Activated CD4-positive, alpha-beta T cell treated with anti-CD3 and anti-CD28 coated beads, Interleukin-2, amount 10 ng/mL, durations not matched to agents 24 days and 14 days (primary cell): ENCODE measurements at regions not wholly inside any gene's neighbourhood (a gene's known extent, or its start where the extent isn't known, plus 50 kb on each side); places are given as distances from the start of the nearest gene placed in this dataset.

Experiments
- DNase-seq: peaks from one replicate; pipeline ENCODE4 v3.0.0; 2022
- H3K27ac Mint-ChIP-seq: one replicate; pipeline ENCODE4 v1.8.0; 2022; ENCODE audit warnings: mild to moderate bottlenecking, mixed read lengths
- H3K27me3 Mint-ChIP-seq: one replicate; pipeline ENCODE4 v1.8.0; 2022; ENCODE audit warnings: mixed read lengths
- H3K36me3 Mint-ChIP-seq: one replicate; pipeline ENCODE4 v1.8.0; 2022; ENCODE audit warnings: low read depth, mild to moderate bottlenecking, mixed read lengths
- H3K4me1 Mint-ChIP-seq: one replicate; pipeline ENCODE4 v1.8.0; 2021; ENCODE audit warnings: mixed read lengths
- H3K4me3 Mint-ChIP-seq: one replicate; pipeline ENCODE4 v1.8.0; 2022; ENCODE audit warnings: mild to moderate bottlenecking, moderate library complexity, mixed read lengths
- H3K9me3 Mint-ChIP-seq: one replicate; pipeline ENCODE4 v1.8.0; 2021; ENCODE audit warnings: mixed read lengths
- intact Hi-C: fragments of 100-400 bp; cut with micrococcal nuclease; formaldehyde crosslinking; loops from one replicate; pipeline ENCODE4 v1.15.1; 2023

DNA sequence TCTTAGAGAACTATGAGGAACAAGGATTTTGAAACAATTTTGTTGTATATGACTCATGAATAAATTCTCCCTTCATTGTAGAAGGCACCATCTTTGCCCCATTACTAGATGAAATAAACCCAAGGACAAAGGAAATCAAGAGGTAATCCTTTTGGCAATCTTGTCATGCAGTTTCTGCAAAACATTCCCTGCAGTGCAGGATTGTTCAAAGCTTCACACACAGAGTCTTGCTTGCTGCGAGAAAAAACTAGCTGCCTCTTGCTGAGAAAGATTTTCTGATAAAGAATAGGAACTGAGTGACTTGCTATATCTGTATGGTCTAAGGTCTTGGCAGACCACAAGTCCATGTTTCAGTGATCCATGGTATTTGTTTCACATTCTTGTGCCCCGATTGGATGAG lies 657.4 kb upstream of the ADGRL4 start:
- H3K27ac Mint-ChIP-seq: no peak overlapping the region
- no peak for DNase-seq
- H3K4me3 Mint-ChIP-seq: no peak overlapping the region
- H3K27me3 Mint-ChIP-seq: no peaks in the 10 kb centered on the region
- no peaks in the 10 kb centered on the region for H3K36me3 Mint-ChIP-seq
- intact Hi-C loops: no loop called here
- H3K9me3 Mint-ChIP-seq: no peaks in the 10 kb centered on the region
- H3K4me1 Mint-ChIP-seq: no peaks in the 10 kb centered on the region

DNA sequence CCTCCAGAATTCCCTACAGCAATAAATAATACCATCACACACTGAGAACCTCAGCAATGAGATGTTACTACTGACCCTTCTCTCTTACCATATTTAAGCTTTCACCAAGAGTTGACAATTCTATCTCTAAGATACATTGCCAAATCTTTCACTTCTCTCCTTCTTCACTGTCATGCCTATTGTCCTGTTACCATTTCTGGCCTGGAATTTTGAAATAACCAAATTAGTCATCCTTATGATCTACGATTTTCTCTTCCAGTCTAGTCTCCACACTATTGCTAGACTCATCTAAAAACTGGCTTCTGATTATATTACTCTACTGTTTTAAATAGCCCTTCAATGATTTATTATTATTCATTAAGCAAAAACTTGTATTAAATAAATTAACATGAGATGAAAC lies 656.1 kb upstream of the ADGRL4 start:
- no peaks in the 10 kb centered on the region for H3K27me3 Mint-ChIP-seq
- no peaks in the 10 kb centered on the region for H3K9me3 Mint-ChIP-seq

DNA sequence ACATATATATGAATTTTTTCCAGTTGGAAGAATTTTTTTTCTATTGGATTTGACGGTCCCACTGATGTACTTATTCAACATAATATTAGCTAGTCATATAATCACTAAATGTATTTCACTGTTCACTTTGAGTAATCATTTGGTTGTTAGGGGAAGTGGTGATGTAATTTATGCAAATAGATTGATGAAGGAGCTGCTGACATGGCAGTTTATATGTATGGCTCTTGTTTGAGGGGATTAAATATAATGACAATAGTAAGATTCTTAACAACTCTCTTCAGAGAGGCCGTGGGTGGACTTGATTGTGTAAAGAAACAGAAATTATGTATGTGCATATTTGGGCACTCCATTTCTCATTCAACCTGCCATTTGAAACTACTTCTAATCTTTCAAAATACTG lies 653.6 kb upstream of the ADGRL4 start:
- H3K9me3 Mint-ChIP-seq: no peaks in the 10 kb centered on the region
- intact Hi-C loops: no loop called here
- no peak overlapping the region for H3K4me3 Mint-ChIP-seq
- no peaks in the 10 kb centered on the region for H3K27me3 Mint-ChIP-seq
- H3K36me3 Mint-ChIP-seq: no peaks in the 10 kb centered on the region
- DNase-seq: no peak
- no peaks in the 10 kb centered on the region for H3K4me1 Mint-ChIP-seq
- H3K27ac Mint-ChIP-seq: no peak overlapping the region

More for the DNA sequence above, 656.1 kb upstream of the ADGRL4 start:
- H3K27ac Mint-ChIP-seq: no peak overlapping the region
- no peak for DNase-seq
- intact Hi-C loops: no loop called here
- H3K4me3 Mint-ChIP-seq: no peak overlapping the region
- no peaks in the 10 kb centered on the region for H3K4me1 Mint-ChIP-seq
- no peaks in the 10 kb centered on the region for H3K36me3 Mint-ChIP-seq

DNA sequence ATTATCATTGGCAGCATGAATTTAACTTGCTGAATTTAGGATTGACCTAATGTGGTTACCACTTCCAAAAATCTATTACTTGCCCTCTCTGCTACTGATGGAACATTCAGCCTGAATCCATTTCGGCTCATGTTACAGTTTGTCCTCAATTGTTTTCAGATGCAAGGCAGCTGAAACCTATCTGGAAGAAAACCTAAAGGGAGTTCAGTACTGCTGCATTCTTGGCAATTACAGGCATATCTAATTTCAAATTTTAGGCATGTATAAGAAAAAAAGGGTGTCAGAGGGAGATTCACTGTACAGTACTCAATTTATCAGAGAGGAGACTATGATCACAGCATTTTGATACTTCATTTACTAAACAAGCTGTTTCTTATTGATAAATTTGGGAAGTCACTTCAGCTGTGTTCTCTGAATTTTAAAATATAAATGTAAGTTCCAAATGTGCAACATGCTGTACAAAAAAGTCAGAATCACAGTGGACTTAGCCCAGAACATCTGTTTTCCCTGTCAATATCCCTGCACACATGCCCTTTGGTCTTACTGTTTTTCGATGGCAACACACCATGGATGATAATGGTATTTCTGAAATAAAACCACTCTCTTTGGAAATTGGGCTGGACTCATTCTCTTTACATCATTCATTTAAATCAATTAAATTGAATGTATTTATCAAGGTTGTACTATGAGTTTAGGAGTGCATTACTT lies 651.6 kb upstream of the ADGRL4 start:
- Mint-ChIP-seq H3K36me3 (no peaks in the 10 kb centered on the region), H3K4me3 (no peak overlapping the region), H3K27me3 (no peaks in the 10 kb centered on the region), H3K9me3 (no peaks in the 10 kb centered on the region), H3K27ac (no peak overlapping the region), H3K4me1 (no peaks in the 10 kb centered on the region)
- DNase-seq: no peak
- intact Hi-C loops: no loop called here

DNA sequence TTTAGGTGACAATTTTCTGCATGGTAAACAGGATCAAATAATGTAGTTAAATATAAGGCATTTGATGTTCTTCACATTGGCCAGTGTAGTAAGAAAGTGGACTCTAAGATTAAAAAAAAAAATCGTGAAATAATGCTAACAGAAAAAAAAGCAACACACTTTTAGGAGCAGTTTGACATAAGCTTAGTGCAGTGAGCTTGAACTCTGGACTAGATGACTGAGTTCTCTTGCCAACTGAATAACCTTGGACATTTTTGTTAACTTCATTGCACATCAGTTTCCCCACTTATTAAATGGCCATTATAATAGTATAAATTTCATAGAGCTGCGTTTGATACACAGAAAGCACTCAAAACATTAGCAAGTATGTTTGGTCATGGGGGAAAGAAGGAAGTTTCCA lies 649.3 kb upstream of the ADGRL4 start:
- H3K9me3 Mint-ChIP-seq: no peaks in the 10 kb centered on the region
- intact Hi-C loops: no loop called here
- H3K4me3 Mint-ChIP-seq: no peak overlapping the region
- H3K36me3 Mint-ChIP-seq: no peaks in the 10 kb centered on the region
- no peaks in the 10 kb centered on the region for H3K4me1 Mint-ChIP-seq
- H3K27ac Mint-ChIP-seq: no peak overlapping the region
- no peaks in the 10 kb centered on the region for H3K27me3 Mint-ChIP-seq
- no peak for DNase-seq

DNA sequence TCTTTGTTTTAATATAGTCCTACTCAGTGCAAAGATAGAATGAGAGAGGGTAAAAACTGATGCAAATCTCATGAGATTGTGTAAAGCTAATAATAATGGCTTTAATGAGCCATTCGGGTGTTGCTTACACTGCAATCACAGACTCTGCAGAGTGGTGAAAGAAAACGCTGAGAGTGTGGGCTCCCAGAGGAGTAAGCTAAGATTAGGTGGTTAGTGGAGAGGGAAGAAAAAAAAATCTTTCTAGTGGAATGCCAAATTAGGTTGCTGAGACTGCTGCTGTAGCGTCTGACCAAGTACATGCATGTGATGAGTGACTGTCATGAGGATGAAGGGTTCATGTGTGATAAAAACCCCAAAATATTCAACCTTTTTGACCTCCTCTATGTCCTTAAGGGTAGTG lies 645.9 kb upstream of the ADGRL4 start:
- H3K27ac Mint-ChIP-seq: no peak overlapping the region
- H3K9me3 Mint-ChIP-seq: no peaks in the 10 kb centered on the region
- H3K27me3 Mint-ChIP-seq: no peaks in the 10 kb centered on the region
- H3K36me3 Mint-ChIP-seq: no peaks in the 10 kb centered on the region
- no peak for DNase-seq
- H3K4me1 Mint-ChIP-seq: no peaks in the 10 kb centered on the region
- no peak overlapping the region for H3K4me3 Mint-ChIP-seq
- intact Hi-C loops: no loop called here

DNA sequence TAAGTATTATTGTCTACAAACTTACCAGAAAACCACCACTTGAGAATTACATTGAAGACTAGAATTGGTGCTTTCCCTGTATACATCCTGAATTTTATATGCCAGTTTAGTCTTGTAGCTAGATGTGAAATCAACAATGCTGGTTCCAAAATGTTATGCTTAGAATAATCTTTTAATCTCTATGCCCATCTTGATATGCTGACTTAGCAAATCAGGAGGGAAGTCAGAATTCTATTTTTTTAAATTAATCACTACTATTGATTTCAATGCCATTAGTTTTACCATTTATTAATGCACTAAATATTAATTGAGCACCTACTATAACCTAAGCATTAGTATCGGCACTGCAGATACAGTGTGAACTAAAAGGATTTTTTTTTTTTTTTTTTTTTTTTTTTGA lies 641.6 kb upstream of the ADGRL4 start:
- Mint-ChIP-seq H3K27ac (no peak overlapping the region), H3K4me1 (no peaks in the 10 kb centered on the region)

DNA sequence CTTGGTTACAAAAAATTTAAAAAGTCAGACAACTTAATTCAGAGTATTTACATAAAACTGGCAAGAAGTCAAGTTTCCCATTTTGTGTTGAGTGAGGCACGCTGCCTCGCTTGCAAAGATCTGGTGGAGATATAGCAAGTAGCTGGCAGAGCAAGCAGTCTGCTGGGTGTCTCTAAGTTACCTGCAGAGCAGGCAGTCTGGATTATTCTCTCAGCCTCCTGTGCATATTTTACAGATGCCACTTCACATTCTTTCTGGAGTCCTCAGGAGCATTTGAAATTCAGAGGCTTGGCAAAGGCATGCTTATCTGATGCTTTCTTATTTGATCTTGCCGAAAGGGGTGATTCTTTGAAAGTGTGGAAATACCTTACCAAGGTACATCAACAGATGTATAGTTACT lies 640.4 kb upstream of the ADGRL4 start:
- no peak overlapping the region for H3K27ac Mint-ChIP-seq
- H3K36me3 Mint-ChIP-seq: no peaks in the 10 kb centered on the region
- H3K4me1 Mint-ChIP-seq: no peaks in the 10 kb centered on the region
- intact Hi-C loops: no loop called here
- H3K4me3 Mint-ChIP-seq: no peak overlapping the region
- H3K9me3 Mint-ChIP-seq: peaks cover 3% of the 10 kb centered on the region
- H3K27me3 Mint-ChIP-seq: no peaks in the 10 kb centered on the region
- DNase-seq: no peak

More for the DNA sequence above, 641.6 kb upstream of the ADGRL4 start:
- DNase-seq: no peak
- no peaks in the 10 kb centered on the region for H3K36me3 Mint-ChIP-seq
- no peak overlapping the region for H3K4me3 Mint-ChIP-seq
- H3K27me3 Mint-ChIP-seq: no peaks in the 10 kb centered on the region
- intact Hi-C loops: no loop called here
- no peaks in the 10 kb centered on the region for H3K9me3 Mint-ChIP-seq

DNA sequence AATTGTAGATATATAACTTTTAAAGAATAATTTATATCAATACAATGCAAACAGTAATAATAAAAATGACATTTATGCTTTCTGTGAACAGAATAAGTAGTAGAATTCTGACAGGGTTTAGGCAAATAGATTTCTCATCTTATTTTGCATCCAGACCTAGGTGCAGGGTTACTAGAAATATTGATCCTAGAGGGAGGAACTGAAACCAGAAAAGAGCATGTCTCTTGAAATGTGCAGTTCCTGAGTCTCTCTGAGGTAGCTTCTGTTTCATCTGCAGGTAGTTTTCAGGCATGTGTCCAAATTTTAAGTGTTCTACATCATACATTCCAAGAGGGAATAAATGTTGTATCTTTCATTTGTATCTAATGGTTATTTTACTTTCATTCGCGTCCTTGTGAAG lies 631.9 kb upstream of the ADGRL4 start:
- Mint-ChIP-seq H3K27ac (no peak overlapping the region), H3K36me3 (no peaks in the 10 kb centered on the region), H3K4me1 (no peaks in the 10 kb centered on the region), H3K4me3 (no peak overlapping the region), H3K9me3 (peaks cover 8% of the 10 kb centered on the region), H3K27me3 (no peaks in the 10 kb centered on the region)
- no peak for DNase-seq
- intact Hi-C loops: no loop called here

DNA sequence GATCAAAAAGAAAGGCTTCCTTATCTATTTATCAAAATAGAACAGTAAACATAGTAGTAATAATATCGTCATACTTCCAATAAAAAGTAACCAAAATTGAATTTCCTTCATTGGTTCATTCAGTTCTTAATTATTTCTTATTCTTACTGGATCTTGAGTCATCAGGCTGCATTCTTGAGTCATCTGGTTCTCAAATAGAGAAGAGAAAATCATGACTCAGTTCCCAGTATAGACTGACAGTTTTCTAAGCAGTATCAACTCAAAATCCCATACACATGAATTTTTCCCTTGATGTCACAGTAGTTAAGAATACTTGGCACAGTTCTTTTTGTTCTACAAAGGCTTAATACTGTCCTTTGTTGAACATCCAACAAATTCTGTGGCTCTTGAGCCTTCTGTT lies 626.9 kb upstream of the ADGRL4 start:
- no peak for DNase-seq
- intact Hi-C loops: no loop called here
- Mint-ChIP-seq H3K9me3 (peaks cover under 1% of the 10 kb centered on the region), H3K27me3 (no peaks in the 10 kb centered on the region), H3K27ac (no peak overlapping the region), H3K36me3 (no peaks in the 10 kb centered on the region), H3K4me3 (no peak overlapping the region), H3K4me1 (no peaks in the 10 kb centered on the region)

DNA sequence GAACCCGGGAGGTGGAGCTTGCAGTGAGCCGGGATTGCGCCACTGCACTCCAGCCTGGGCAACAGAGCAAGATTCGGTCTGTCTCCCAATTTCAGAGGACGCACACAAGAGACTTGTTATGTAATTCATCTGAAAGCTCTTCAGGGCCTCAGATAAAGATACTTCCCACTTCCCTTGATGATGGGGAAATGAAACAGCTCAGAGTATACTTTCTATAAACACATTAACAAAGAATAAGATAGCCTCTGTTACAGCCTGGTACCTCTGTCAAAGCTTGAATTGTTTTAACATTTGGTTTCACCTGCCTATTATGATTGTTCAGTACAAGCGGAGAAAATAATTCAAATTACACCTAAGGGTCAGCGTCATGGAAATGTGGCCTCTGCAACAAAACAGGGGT lies 622.9 kb upstream of the ADGRL4 start:
- no peaks in the 10 kb centered on the region for H3K27me3 Mint-ChIP-seq
- intact Hi-C loops: no loop called here
- H3K27ac Mint-ChIP-seq: no peak overlapping the region
- DNase-seq: no peak
- no peaks in the 10 kb centered on the region for H3K36me3 Mint-ChIP-seq
- no peaks in the 10 kb centered on the region for H3K4me1 Mint-ChIP-seq
- H3K9me3 Mint-ChIP-seq: no peaks in the 10 kb centered on the region
- H3K4me3 Mint-ChIP-seq: no peak overlapping the region

DNA sequence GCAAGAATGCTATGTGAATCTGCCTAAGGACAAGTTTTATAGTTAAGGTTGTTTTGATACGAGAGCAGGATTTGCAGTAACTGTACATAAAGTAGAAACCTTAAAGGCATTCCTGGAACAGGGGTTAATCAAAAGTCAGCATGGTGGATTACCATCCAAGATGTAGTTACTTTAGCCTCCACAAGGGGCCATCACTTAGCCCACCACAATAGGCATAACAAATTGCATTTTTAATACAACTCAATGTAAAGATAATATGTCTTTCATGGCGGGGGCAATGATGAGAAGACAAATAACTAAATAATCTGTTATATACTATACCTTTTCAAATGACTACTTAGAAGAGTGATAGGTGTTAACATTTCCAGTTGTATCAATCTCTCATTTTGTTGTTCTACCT lies 611.2 kb upstream of the ADGRL4 start:
- peaks cover 4% of the 10 kb centered on the region for H3K9me3 Mint-ChIP-seq
- no peak for DNase-seq
- H3K27me3 Mint-ChIP-seq: no peaks in the 10 kb centered on the region
- H3K4me1 Mint-ChIP-seq: no peaks in the 10 kb centered on the region
- no peak overlapping the region for H3K4me3 Mint-ChIP-seq
- intact Hi-C loops: no loop called here
- H3K36me3 Mint-ChIP-seq: no peaks in the 10 kb centered on the region
- H3K27ac Mint-ChIP-seq: no peak overlapping the region

DNA sequence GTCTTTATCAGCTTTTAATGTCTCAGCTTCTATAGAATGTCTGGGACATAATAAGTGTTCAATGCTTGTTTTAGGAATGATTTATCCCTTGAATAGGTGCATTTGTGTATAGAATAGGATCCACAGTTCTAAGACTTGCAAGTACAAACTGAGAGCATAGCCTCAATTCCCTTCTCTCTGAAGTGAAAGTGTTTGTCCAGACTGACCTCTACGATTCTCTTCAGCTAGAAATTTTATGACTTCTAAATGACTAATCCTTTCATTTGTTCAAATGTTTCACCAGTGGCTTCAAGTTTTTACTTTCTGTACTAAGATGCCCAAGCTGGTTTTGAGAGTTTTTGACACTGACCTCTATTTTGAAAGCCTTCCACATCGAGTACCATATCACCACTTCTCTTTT lies 608.2 kb upstream of the ADGRL4 start:
- no peaks in the 10 kb centered on the region for H3K4me1 Mint-ChIP-seq
- intact Hi-C loops: no loop called here
- H3K27ac Mint-ChIP-seq: no peak overlapping the region
- no peak for DNase-seq
- H3K27me3 Mint-ChIP-seq: no peaks in the 10 kb centered on the region
- H3K4me3 Mint-ChIP-seq: no peak overlapping the region
- no peaks in the 10 kb centered on the region for H3K9me3 Mint-ChIP-seq
- no peaks in the 10 kb centered on the region for H3K36me3 Mint-ChIP-seq

DNA sequence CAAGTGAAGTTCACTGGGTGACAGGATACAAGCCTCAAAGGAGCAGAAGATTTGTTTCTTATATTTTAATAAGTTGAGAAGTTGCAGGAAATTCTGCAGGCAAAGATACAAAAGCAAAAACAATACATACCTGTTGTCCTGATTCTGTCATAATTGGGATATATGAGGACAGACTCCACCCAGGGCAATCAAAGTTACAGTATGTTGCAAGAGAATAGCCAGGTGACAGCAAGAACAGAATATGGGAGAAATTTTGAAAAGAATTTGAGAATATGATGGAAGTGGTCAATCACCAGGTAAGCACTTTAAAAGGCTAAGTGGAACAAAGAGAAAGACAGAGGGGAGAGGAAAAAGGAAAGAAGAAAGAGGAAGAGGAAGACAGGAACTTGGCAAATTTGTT lies 607.6 kb upstream of the ADGRL4 start:
- Mint-ChIP-seq H3K4me1 (no peaks in the 10 kb centered on the region), H3K36me3 (no peaks in the 10 kb centered on the region), H3K27ac (no peak overlapping the region), H3K9me3 (no peaks in the 10 kb centered on the region), H3K4me3 (no peak overlapping the region), H3K27me3 (no peaks in the 10 kb centered on the region)
- no peak for DNase-seq
- intact Hi-C loops: no loop called here

DNA sequence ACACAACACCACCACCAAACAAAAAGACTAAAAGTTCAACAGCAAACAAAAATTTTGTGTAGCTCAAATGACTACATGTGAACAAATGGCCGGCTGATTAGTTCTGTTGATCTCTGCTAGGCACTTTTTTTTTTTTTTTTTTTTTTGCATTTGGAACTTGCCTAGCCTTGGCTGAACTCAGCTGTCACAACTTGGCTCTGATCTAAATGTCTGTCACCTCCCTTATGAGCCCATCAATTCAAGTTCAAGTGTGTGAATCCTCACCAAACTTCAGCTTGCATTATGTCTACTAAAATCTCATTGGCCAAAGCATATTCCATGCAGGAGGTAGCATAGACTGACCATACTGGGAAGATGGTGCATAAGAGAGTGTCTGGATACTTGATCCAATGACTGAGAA lies 606.5 kb upstream of the ADGRL4 start:
- DNase-seq: no peak
- Mint-ChIP-seq H3K4me1 (no peaks in the 10 kb centered on the region), H3K4me3 (no peak overlapping the region), H3K36me3 (no peaks in the 10 kb centered on the region), H3K9me3 (no peaks in the 10 kb centered on the region), H3K27ac (no peak overlapping the region), H3K27me3 (no peaks in the 10 kb centered on the region)
- intact Hi-C loops: no loop called here
